ENCODE measurements at regions not wholly inside any gene's neighbourhood (a gene's known extent, or its start where the extent isn't known, plus 50 kb on each side); places are given as distances from the start of the nearest gene placed in this dataset.

- TF ChIP-seq POLR2AphosphoS5 (IDR thresholded peaks at IDR 0.05) = no peak
- TF ChIP-seq CTCF (IDR thresholded peaks at IDR 0.05 in 8 of 11, conservative IDR thresholded peaks at IDR 0.05 in 3 of 11) = no peak
Measured at GRCh38 chrX:26954029-26954428, 509.1 kb downstream of the PPP4R3C start.
